GM19193 (cell line): ENCODE measurements at regions not wholly inside any gene's neighbourhood (a gene's known extent, or its start where the extent isn't known, plus 50 kb on each side); places are given as distances from the start of the nearest gene placed in this dataset.

Experiments used
- POLR2A ChIP-seq: IDR thresholded peaks from 4 replicates; pipeline ENCODE4 v1.6.1; 2011; ENCODE audit not compliant: insufficient read depth, insufficient read length; ENCODE audit errors: extremely low read depth

DNA sequence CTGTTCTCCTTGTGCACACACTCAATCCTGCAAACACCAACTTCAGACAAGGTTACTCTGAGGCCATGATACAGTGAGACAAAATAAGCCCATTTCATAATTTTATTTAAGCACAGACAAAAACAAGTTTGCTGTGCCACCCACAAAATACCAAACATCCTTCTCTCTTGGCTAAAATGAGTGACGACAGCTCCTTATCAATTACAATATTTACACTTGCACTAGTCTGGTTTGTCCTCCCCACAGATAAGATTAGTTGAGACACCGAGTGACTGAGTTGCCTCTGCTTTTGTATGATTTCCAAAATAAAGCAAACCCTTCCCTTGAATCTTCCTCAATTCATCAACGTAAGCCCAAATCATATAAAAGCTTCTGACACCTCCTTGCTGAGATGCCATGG is 233.5 kb upstream of the ATP10A start:
- no peak for TF ChIP-seq POLR2A

DNA sequence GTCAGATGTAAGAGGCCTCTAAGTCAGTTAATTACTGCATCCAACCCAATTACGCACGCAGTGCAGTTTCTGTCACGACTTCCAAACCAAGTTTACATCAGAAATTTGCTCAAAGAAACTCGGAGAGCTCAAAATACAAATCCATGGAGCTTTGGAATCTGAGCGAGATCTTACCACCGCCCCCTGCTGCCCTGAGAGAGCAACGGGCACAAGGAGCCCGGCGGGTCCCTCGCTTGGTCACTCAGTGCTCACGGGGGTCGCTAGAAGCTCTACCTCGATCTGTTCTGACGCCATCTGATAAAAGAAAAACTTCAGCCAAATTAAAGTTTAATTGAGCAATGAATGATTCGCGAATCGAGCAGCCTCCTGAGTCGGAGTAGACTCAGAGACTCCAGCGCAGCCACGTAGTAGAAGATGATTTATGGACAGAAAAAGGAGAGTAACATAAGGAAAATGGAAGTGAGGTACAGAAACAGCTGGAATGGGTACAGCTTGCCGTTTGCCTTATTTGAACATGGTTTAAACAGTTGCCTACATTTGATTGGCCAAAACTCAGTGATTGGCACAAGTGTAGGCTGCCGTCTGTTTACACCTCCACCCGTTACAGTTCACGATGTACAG is 232.7 kb upstream of the ATP10A start:
- no peak for TF ChIP-seq POLR2A

DNA sequence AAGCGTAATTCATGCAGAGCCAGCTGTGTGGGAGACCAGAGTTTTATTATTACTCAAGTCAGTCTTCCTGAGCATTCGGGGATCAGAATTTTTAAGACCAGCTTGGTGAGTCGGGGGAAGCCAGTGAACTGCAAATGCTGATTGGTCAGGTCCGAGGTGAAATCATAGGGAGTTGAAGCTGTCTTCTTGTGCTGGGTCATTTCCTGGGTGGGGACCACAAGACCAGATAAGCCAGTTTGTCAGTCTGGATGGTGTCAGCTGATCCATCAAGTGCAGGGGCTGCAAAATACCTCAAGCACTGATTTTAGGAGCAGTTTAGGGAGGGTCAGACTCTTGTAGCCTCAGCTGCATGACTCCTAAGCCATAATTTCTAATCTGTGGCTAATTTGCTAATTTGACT is 228.1 kb upstream of the ATP10A start:
- TF ChIP-seq POLR2A: no peak

GRCh38 chr15:26087881-26088280 is 224.8 kb upstream of the ATP10A start:
- no peak for TF ChIP-seq POLR2A

- TF ChIP-seq POLR2A: no peak
These were observed 224.3 kb upstream of the ATP10A start for GRCh38 chr15:26087395-26087794.

GRCh38 chr15:26084771-26085170 is 221.6 kb upstream of the ATP10A start:
- TF ChIP-seq POLR2A: no peak

DNA sequence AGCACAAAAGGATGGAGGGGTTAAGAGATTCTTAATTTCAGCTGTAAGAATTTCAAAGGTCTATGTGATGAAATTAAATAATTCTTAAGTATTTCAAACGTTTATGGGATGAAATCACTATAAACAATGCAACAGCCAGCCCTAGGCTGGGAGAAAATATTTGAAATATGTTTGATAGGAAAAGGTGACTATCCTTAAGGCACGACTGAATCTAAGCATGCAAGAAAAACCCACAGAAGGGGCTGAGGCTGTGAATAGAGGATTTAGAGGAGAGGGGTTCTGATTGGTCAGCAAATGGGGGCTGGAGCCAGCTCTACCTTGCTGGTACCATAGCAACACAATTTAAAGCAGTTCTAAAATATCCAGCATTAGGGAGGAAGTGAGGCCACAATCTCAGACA is 220.8 kb upstream of the ATP10A start:
- TF ChIP-seq POLR2A: no peak

GRCh38 chr15:26083457-26083856 is 220.3 kb upstream of the ATP10A start:
- no peak for TF ChIP-seq POLR2A

GRCh38 chr15:26082221-26083109 is 219.3 kb upstream of the ATP10A start:
- peak; percentile 41 for TF ChIP-seq POLR2A

DNA sequence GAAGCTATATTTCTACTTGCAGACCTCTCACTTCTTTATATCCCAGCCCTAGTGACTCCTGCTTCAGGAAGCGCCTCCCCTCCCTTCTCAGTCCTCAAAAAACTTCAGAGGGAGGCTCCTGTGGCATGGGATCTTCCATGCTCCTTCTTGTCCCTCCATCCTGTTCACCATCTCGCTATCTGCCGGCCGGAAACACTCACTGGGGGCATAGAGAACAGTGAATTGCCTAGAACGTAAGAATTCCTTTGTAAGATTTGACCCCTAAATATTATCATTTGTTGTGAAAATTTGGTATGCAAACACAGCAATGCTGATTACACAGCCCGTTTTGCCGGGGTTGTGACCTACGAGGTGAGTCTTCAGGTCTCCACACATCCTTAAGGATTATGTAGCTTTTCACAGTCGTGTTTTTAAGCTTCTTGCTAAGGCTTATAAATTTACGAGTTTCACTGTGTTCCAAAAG is 218.7 kb upstream of the ATP10A start:
- no peak for TF ChIP-seq POLR2A

GRCh38 chr15:26075770-26076169 is 212.6 kb upstream of the ATP10A start:
- TF ChIP-seq POLR2A: no peak

DNA sequence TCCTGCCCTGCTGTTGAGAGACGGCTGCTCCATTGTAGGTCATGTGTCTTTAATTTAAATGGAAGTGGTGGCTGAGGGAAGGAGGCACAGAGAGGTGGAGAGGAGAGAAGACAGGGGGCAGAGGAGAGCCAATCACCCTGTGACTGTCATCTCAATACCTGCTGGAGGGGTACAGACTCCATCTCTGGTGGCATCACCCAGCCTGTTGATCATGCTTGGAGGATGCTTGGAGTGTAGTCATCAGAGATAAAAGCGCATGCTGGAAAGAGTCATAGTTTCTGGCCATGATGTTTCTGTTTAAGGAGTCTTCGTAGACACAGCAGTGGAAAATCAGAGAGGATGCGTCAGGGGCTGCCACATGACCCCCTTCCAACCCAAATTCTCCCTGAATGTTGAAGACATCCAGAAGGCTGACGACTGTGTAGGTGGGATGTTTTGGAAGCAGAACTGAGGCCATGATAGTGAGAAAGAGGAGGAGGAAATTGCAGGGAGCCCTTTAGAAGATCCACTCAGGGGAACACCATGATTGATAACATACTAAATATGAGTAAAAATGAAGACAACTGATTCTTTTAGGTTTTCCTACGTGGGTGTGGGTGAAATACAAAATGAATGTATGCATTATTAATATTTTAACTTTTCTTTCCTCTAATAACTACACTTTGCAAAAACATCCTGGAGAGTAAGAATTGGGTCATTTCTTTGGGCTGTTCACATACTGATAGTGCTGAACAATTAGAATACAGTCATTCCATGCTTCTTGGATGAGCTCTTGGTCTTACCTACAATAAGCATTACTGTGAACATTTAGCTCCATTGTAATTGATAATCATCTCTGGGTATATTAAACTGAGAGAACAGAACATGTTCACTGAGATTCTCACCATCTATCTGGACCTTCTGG is 210.6 kb upstream of the ATP10A start:
- TF ChIP-seq POLR2A: no peak

DNA sequence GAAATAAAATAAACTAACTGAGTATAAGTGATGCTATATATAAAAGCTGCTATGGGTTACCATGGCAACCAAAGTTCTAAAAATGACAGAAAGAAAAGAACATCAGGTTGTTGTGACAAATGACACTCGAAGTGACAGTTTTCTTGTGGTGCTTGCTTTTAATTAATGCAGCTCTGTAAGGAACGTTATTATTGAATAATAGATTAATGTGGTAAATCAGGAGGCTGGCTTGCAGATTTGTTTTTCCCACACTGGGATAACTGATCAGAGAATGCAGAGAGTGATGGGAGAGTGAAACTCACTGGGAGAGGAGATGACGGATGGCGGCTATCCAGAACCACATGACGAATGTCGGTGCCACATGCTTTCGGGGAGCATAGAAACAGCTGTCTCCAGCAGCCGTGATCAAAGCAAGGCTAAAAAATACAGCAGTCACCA is 207.0 kb upstream of the ATP10A start:
- TF ChIP-seq POLR2A: no peak

DNA sequence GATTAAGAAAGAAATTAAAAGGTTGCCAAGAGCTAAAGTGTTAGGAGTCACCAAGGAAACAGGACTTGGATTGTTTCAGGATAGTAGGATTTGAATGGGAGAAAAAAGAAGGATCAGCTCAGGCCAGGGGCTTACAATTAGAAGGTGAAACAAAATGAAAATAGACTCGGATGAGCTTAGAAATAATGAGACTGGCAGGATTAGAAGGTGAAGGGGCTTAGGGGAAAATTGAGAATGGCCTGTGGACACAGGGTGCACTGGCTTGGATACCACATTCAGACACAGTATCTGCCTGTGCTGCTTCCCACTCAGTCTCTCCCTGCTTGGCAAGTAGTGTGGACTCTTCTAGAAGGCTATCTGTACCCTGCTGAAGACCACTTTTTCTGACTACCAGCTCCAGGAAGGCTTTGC is 206.1 kb upstream of the ATP10A start:
- TF ChIP-seq POLR2A: no peak

- no peak for TF ChIP-seq POLR2A
These were observed 203.8 kb upstream of the ATP10A start for GRCh38 chr15:26066896-26067295.
